ENCODE measurements at regions not wholly inside any gene's neighbourhood (a gene's known extent, or its start where the extent isn't known, plus 50 kb on each side); places are given as distances from the start of the nearest gene placed in this dataset.
"Not testable (repeated sequence)": the region's sequence is repeated elsewhere in the genome, so short reads cannot be mapped to it uniquely, and the experiment has no call there.

- no peak overlapping the region for H3K27ac ChIP-seq
- TF ChIP-seq CTCF (IDR thresholded peaks at IDR 0.05): no peak
- TF ChIP-seq ZFX (IDR thresholded peaks at IDR 0.05; ENCODE audit: borderline replicate concordance): no peak
Observed at GRCh38 chr5:30368064-30368463, 825.4 kb upstream of the CDH6 start.

GRCh38 chr5:30365031-30365430 lies 828.5 kb upstream of the CDH6 start:
- not testable (repeated sequence) for H3K27ac ChIP-seq

GRCh38 chr5:30357371-30357770 lies 836.1 kb upstream of the CDH6 start:
- TF ChIP-seq ZFX (IDR thresholded peaks at IDR 0.05; ENCODE audit: borderline replicate concordance): no peak
- no peak for TF ChIP-seq CTCF (IDR thresholded peaks at IDR 0.05)
- H3K27ac ChIP-seq: no peak overlapping the region

GRCh38 chr5:30355675-30356074 lies 837.8 kb upstream of the CDH6 start:
- no peak for TF ChIP-seq CTCF (IDR thresholded peaks at IDR 0.05)
- TF ChIP-seq ZFX (IDR thresholded peaks at IDR 0.05; ENCODE audit: borderline replicate concordance): no peak
- H3K27ac ChIP-seq: no peak overlapping the region

- no peak overlapping the region for H3K27ac ChIP-seq
- no peak for TF ChIP-seq CTCF (IDR thresholded peaks at IDR 0.05)
- TF ChIP-seq ZFX (IDR thresholded peaks at IDR 0.05; ENCODE audit: borderline replicate concordance): no peak
Observed at GRCh38 chr5:30347858-30348257, 845.6 kb upstream of the CDH6 start.

- not testable (repeated sequence) for H3K27ac ChIP-seq
Observed at GRCh38 chr5:30345539-30346345, 847.7 kb upstream of the CDH6 start.

GRCh38 chr5:30343707-30344106 lies 849.8 kb upstream of the CDH6 start:
- TF ChIP-seq ZFX (IDR thresholded peaks at IDR 0.05; ENCODE audit: borderline replicate concordance): no peak
- no peak for TF ChIP-seq CTCF (IDR thresholded peaks at IDR 0.05)
- H3K27ac ChIP-seq: no peak overlapping the region

GRCh38 chr5:30341466-30341865 lies 852.0 kb upstream of the CDH6 start:
- H3K27ac ChIP-seq: no peak overlapping the region
- TF ChIP-seq CTCF (IDR thresholded peaks at IDR 0.05): no peak
- no peak for TF ChIP-seq ZFX (IDR thresholded peaks at IDR 0.05; ENCODE audit: borderline replicate concordance)
